ENCODE measurements at regions not wholly inside any gene's neighbourhood (a gene's known extent, or its start where the extent isn't known, plus 50 kb on each side); places are given as distances from the start of the nearest gene placed in this dataset.

- Histone ChIP-seq H3K4me3 (no peak overlapping the region), H3K27ac (no peak overlapping the region), H3K27me3 (no peaks in the 10 kb centered on the region), H3K4me1 (no peaks in the 10 kb centered on the region), H3K36me3 (no peaks in the 10 kb centered on the region), H3K9me3 (no peaks in the 10 kb centered on the region)
- in situ Hi-C loops (cut with MboI; ENCODE audit: low sequenced_read_pairs in 4 of 4): no loop called here
- TF ChIP-seq CTCF (IDR thresholded peaks at IDR 0.05 in 4 of 5, conservative IDR thresholded peaks at IDR 0.05 in 1 of 5) (no peak), POLR2A (IDR thresholded peaks at IDR 0.05) (no peak)
- intact Hi-C loops (cut with DNase I; ENCODE audit: low total_unique reads): no loop called here
- ATAC-seq (no peak), DNase-seq (no peak)
Observed at GRCh38 chrX:149284616-149285015, 220.5 kb downstream of the IDS start.

GRCh38 chrX:149283853-149284252 is 221.3 kb downstream of the IDS start:
- TF ChIP-seq CTCF (IDR thresholded peaks at IDR 0.05 in 4 of 5, conservative IDR thresholded peaks at IDR 0.05 in 1 of 5) (no peak), POLR2A (IDR thresholded peaks at IDR 0.05) (no peak)
- Histone ChIP-seq H3K36me3 (no peaks in the 10 kb centered on the region), H3K27ac (no peak overlapping the region), H3K4me3 (no peak overlapping the region), H3K9me3 (no peaks in the 10 kb centered on the region), H3K4me1 (no peaks in the 10 kb centered on the region), H3K27me3 (no peaks in the 10 kb centered on the region)
- in situ Hi-C loops (cut with MboI; ENCODE audit: low sequenced_read_pairs in 4 of 4): no loop called here
- intact Hi-C loops (cut with DNase I; ENCODE audit: low total_unique reads): no loop called here
- DNase-seq: no peak
- ATAC-seq: no peak

GRCh38 chrX:149282909-149283308 is 222.2 kb downstream of the IDS start:
- Histone ChIP-seq H3K4me1 (no peaks in the 10 kb centered on the region), H3K4me3 (no peak overlapping the region), H3K27me3 (no peaks in the 10 kb centered on the region), H3K27ac (no peak overlapping the region), H3K36me3 (no peaks in the 10 kb centered on the region), H3K9me3 (no peaks in the 10 kb centered on the region)
- intact Hi-C loops (cut with DNase I; ENCODE audit: low total_unique reads) (no loop called here), in situ Hi-C loops (cut with MboI; ENCODE audit: low sequenced_read_pairs in 4 of 4) (no loop called here)
- TF ChIP-seq POLR2A (IDR thresholded peaks at IDR 0.05) (no peak), CTCF (IDR thresholded peaks at IDR 0.05 in 4 of 5, conservative IDR thresholded peaks at IDR 0.05 in 1 of 5) (no peak)
- DNase-seq: no peak
- no peak for ATAC-seq

DNA sequence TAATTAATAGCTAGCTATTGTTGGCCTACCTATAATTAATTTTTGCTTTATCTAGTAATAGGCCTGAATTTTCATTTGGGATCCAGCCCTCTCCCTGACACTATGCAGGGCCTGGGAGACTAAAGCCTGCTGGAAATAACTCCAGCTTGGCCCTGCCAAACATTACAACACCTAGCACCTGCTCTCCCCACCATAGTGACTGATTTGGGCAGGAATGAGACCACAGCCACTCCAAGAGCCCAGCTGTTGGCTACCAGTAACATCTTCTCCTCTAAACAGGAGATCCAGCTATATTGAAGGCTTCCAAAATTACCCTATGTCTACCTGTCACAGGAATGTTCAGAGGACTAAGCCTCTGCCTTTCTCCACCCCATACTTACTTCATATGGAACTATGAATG is 225.1 kb downstream of the IDS start:
- H3K4me3 ChIP-seq: no peak overlapping the region
- DNase-seq: no peak
- no peaks in the 10 kb centered on the region for H3K9me3 ChIP-seq
- no peaks in the 10 kb centered on the region for H3K4me1 ChIP-seq
- TF ChIP-seq CTCF (IDR thresholded peaks at IDR 0.05 in 4 of 5, conservative IDR thresholded peaks at IDR 0.05 in 1 of 5) (no peak), POLR2A (IDR thresholded peaks at IDR 0.05) (no peak)
- no peak for ATAC-seq
- intact Hi-C loops (cut with DNase I; ENCODE audit: low total_unique reads) (no loop called here), in situ Hi-C loops (cut with MboI; ENCODE audit: low sequenced_read_pairs in 4 of 4) (no loop called here)
- H3K27me3 ChIP-seq: no peaks in the 10 kb centered on the region
- H3K27ac ChIP-seq: no peak overlapping the region
- H3K36me3 ChIP-seq: no peaks in the 10 kb centered on the region

- in situ Hi-C loops (cut with MboI; ENCODE audit: low sequenced_read_pairs in 4 of 4): no loop called here
- Histone ChIP-seq H3K4me1 (no peaks in the 10 kb centered on the region), H3K27me3 (no peaks in the 10 kb centered on the region), H3K36me3 (no peaks in the 10 kb centered on the region), H3K9me3 (no peaks in the 10 kb centered on the region), H3K27ac (no peak overlapping the region), H3K4me3 (no peak overlapping the region)
- TF ChIP-seq POLR2A (IDR thresholded peaks at IDR 0.05) (no peak), CTCF (IDR thresholded peaks at IDR 0.05 in 4 of 5, conservative IDR thresholded peaks at IDR 0.05 in 1 of 5) (no peak)
- no peak for ATAC-seq
- intact Hi-C loops (cut with DNase I; ENCODE audit: low total_unique reads): no loop called here
- no peak for DNase-seq
Observed at GRCh38 chrX:149275836-149276235, 229.3 kb downstream of the IDS start.

Measured in gastrocnemius medialis (tissue), 4 donors.